A549 (cell line): ENCODE measurements at regions not wholly inside any gene's neighbourhood (a gene's known extent, or its start where the extent isn't known, plus 50 kb on each side); places are given as distances from the start of the nearest gene placed in this dataset.

ENCODE experiments used
- ATAC-seq, 2 experiments: fragments of 200-7000 bp in 1 of 2; fragments of >200 bp in 1 of 2; cut with Nextera tagmentation in 1 of 2; cut with Tn5 transposase in 1 of 2; 3 replicates each; pipeline versions ENCODE4 v1.8.0 to v1.9.1; 2018 to 2020; ENCODE audit warnings: mild to moderate bottlenecking in 1 of 2, moderate library complexity in 1 of 2
- CTCF ChIA-PET: fragments of 300-600 bp; sonication (Branson Sonifier 250); formaldehyde crosslinking; extraction: SDS; loops from one replicate; lab custom pipeline; 2021; ENCODE audit warnings: antibody characterized with exemption, inconsistent platforms; lab: Yijun Ruan, JAX
- POLR2A ChIA-PET: fragments of 350-600 bp; formaldehyde crosslinking; extraction: SDS; loops from one replicate; lab custom pipeline; 2021; ENCODE audit warnings: antibody characterized with exemption, inconsistent platforms; lab: Yijun Ruan, JAX
- DNase-seq, 2 experiments: peaks; one replicate each; pipeline versions ENCODE4 v3.0.0 to v3.0.0-alpha.2; 2011 to 2016; ENCODE audit warnings: low read depth in 1 of 2, low spot score in 1 of 2
- FAIRE-seq: peaks from 2 replicates; lab custom pipeline; 2011; peaks lifted over from hg19 to GRCh38; lab: Jason Lieb, UNC
- H3K27ac ChIP-seq, 2 experiments: fragments of >200 bp; sonication (Bioruptor Twin); formaldehyde crosslinking; 3 replicates each; pipeline ENCODE4 v1.5.1; 2016 to 2017
- H3K4me1 ChIP-seq: fragments of >200 bp; sonication (Bioruptor Twin); formaldehyde crosslinking; 3 replicates; pipeline ENCODE4 v1.6.1; 2016
- H3K4me2 ChIP-seq: fragments of >200 bp; sonication (Bioruptor Twin); formaldehyde crosslinking; 3 replicates; pipeline ENCODE4 v1.6.1; 2016
- H3K4me3 ChIP-seq: fragments of >200 bp; sonication (Bioruptor Twin); formaldehyde crosslinking; 3 replicates; pipeline ENCODE4 v1.5.1; 2016
- H3K9me3 ChIP-seq: fragments of >200 bp; sonication (Bioruptor Twin); formaldehyde crosslinking; 3 replicates; pipeline ENCODE4 v1.6.1; 2016
- CBX2 ChIP-seq: fragments of 200-600 bp; sonication (generic); IDR thresholded peaks from 2 replicates; pipeline ENCODE4 v1.6.1; 2016; ENCODE audit warnings: low read depth, mild to moderate bottlenecking, borderline replicate concordance
- CEBPB ChIP-seq, 2 experiments: fragments of >200 bp in 1 of 2; sonication (Bioruptor Twin) in 1 of 2; formaldehyde crosslinking in 1 of 2; IDR thresholded peaks; 2 replicates each; pipeline ENCODE4 v1.6.1; 2012 to 2016
- E2F6 ChIP-seq: IDR thresholded peaks from 2 replicates; pipeline ENCODE4 v1.6.1; 2012; ENCODE audit warnings: low read depth, borderline replicate concordance
- EHMT2 ChIP-seq: fragments of 200-600 bp; sonication (generic); IDR thresholded peaks from 2 replicates; pipeline ENCODE4 v1.6.1; 2016; ENCODE audit warnings: antibody characterized with exemption, low read depth, mild to moderate bottlenecking, moderate library complexity
- MAFK ChIP-seq: fragments of 450-650 bp; IDR thresholded peaks from 2 replicates; pipeline ENCODE4 v1.6.1; 2014; ENCODE audit not compliant: partially characterized antibody
- MYC ChIP-seq: IDR thresholded peaks from 2 replicates; pipeline ENCODE4 v1.6.1; 2012; ENCODE audit warnings: mild to moderate bottlenecking, inconsistent platforms, low read length, improper control_type of control experiment, borderline replicate concordance
- PBX3 ChIP-seq: IDR thresholded peaks from 2 replicates; pipeline ENCODE4 v1.6.1; 2012
- POLR2AphosphoS2 ChIP-seq: conservative IDR thresholded peaks from 2 replicates; pipeline ENCODE4 v1.6.1; 2012; ENCODE audit warnings: low read length, improper control_type of control experiment, inconsistent platforms
- RAD21 ChIP-seq, 2 experiments: fragments of >200 bp in 1 of 2; sonication (Bioruptor Twin) in 1 of 2; formaldehyde crosslinking in 1 of 2; IDR thresholded peaks in 1 of 2; conservative IDR thresholded peaks in 1 of 2; 2 replicates in 1 of 2; 3 replicates in 1 of 2; pipeline ENCODE4 v1.6.1; 2012 to 2018; ENCODE audit warnings: inconsistent platforms in 1 of 2
- RFX5 ChIP-seq: fragments of 450-650 bp; IDR thresholded peaks from 2 replicates; pipeline ENCODE4 v1.7.1; 2014; ENCODE audit warnings: antibody characterized with exemption, mild to moderate bottlenecking, moderate library complexity
- RNF2 ChIP-seq: fragments of 200-600 bp; sonication (generic); IDR thresholded peaks from 2 replicates; pipeline ENCODE4 v1.6.1; 2016; ENCODE audit warnings: low read depth, mild to moderate bottlenecking, antibody characterized with exemption, moderate library complexity, borderline replicate concordance
- ZSCAN20 ChIP-seq: fragments of 250-450 bp; sonication (Bioruptor Pico); IDR thresholded peaks from 2 replicates; pipeline ENCODE4 v1.8.0; 2022; ENCODE audit warnings: mild to moderate bottlenecking, moderate library complexity
- WGBS: methylation state at CpG from one replicate; pipeline ENCODE4 v1.1.6; 2017; ENCODE audit errors: missing lambda C conversion rate; 5-methylcytosine and 5-hydroxymethylcytosine counted together
- TF ChIP-seq, protein P1 (sequence below): fragments of >200 bp; sonication (Bioruptor Twin); formaldehyde crosslinking; IDR thresholded peaks from 3 replicates; pipeline ENCODE4 v1.5.1; 2016

GRCh38 chr10:24027107-24027506 is 181.8 kb upstream of the KIAA1217 start:
- no peak for FAIRE-seq

DNA sequence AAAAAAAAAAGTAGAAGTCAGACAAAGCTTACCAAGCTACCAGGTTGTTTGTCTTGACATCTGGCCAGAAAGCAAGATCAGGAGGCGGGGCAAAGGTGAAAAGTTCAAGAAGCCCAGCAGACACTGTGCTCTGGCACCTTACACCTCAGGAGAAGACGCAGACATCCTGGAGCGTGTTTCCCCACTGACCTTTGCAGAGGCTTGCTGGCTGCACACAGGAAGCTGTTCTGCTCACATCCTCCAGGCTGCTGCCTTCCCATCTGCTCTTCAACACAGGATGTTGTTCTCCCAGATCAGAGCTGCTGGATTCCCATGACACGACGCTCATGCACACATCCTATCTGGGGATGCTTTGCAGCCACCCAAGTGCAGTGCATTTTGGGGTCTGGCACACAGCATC is 174.4 kb upstream of the KIAA1217 start:
- H3K4me2 ChIP-seq, result no peak overlapping the region
- no peak overlapping the region for H3K27ac ChIP-seq
- FAIRE-seq (no peak), DNase-seq (peak in 1 of 2 experiments; percentile 3), ATAC-seq (no peak)
- 4% methylated on average over 5 of the region's 5 CpGs for WGBS
- TF ChIP-seq E2F6 (no peak), POLR2AphosphoS2 (no peak), ZSCAN20 (no peak)
- H3K4me1 ChIP-seq, result no peaks in the 10 kb centered on the region
- H3K9me3 ChIP-seq, result no peaks in the 10 kb centered on the region
- H3K4me3 ChIP-seq, result no peak overlapping the region
- ChIA-PET CTCF (interaction anchor here (0.6 to 1.4 kb wide), 3 partner anchors 20 to 152 kb away, joined by 3 to 5 read pairs (median 4); no protein-coding TSS in a partner anchor), POLR2A (no interaction called here)

More at GRCh38 chr10:24027107-24027506, 181.8 kb upstream of the KIAA1217 start:
- 6% methylated on average over 1 of the region's 1 CpG for WGBS
- Histone ChIP-seq H3K9me3 (no peaks in the 10 kb centered on the region), H3K27ac (no peak overlapping the region), H3K4me3 (no peak overlapping the region), H3K4me1 (no peaks in the 10 kb centered on the region), H3K4me2 (no peak overlapping the region)
- DNase-seq (no peak), ATAC-seq (no peak)
- TF ChIP-seq RAD21 (conservative IDR thresholded peaks at IDR 0.05 in 1 of 2, IDR thresholded peaks at IDR 0.05 in 1 of 2), result no peak
- no peak for TF ChIP-seq MYC
- TF ChIP-seq, protein P1, sequence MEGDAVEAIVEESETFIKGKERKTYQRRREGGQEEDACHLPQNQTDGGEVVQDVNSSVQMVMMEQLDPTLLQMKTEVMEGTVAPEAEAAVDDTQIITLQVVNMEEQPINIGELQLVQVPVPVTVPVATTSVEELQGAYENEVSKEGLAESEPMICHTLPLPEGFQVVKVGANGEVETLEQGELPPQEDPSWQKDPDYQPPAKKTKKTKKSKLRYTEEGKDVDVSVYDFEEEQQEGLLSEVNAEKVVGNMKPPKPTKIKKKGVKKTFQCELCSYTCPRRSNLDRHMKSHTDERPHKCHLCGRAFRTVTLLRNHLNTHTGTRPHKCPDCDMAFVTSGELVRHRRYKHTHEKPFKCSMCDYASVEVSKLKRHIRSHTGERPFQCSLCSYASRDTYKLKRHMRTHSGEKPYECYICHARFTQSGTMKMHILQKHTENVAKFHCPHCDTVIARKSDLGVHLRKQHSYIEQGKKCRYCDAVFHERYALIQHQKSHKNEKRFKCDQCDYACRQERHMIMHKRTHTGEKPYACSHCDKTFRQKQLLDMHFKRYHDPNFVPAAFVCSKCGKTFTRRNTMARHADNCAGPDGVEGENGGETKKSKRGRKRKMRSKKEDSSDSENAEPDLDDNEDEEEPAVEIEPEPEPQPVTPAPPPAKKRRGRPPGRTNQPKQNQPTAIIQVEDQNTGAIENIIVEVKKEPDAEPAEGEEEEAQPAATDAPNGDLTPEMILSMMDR, result no peak
- no peak for TF ChIP-seq RFX5
- no peak for TF ChIP-seq CBX2
- no peak for TF ChIP-seq RNF2
- TF ChIP-seq CEBPB (IDR thresholded peaks at IDR 0.05), result peak; percentile 66 to 79; a peak in 3 of 4 replicates
- ChIA-PET POLR2A (no interaction called here), CTCF (no interaction called here)

DNA sequence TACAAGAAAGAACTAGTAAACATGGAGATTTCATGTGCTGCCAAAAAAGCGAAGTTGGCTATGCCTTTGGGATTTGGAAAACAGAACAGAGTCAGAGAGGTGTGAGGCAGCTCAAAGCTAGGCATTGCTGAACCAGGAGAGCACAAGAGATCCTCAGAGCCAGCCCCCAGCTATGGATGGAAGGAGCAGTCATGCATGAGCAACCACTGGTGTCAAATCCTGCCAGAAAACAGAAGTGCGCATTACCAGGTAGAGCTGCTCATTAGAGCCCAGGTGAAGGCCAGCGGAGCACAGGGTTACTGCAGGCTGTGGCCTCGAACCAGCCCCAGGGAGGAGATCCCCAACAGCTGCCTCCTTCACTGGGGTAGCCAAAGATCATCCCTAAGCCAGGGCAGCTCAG is 173.2 kb upstream of the KIAA1217 start:
- H3K27ac ChIP-seq, result no peak overlapping the region
- ATAC-seq (no peak), FAIRE-seq (no peak), DNase-seq (no peak)
- no peak for TF ChIP-seq MYC
- TF ChIP-seq PBX3, result no peak
- no peak for TF ChIP-seq MAFK
- no peak overlapping the region for H3K4me2 ChIP-seq
- H3K4me3 ChIP-seq, result no peak overlapping the region
- H3K4me1 ChIP-seq, result no peaks in the 10 kb centered on the region
- H3K9me3 ChIP-seq, result no peaks in the 10 kb centered on the region
- ChIA-PET CTCF (interaction anchor here (1.4 kb wide), 1 partner anchor 41 kb away, joined by 4 read pairs; no protein-coding TSS in a partner anchor), POLR2A (no interaction called here)
- 17% methylated on average over 3 of the region's 4 CpGs for WGBS

- H3K4me3 ChIP-seq, result no peak overlapping the region
- CTCF ChIA-PET, result no interaction called here
- no peaks in the 10 kb centered on the region for H3K9me3 ChIP-seq
- 23% methylated on average over 5 of the region's 5 CpGs for WGBS
- H3K4me1 ChIP-seq, result no peaks in the 10 kb centered on the region
- no peak for DNase-seq
- no peak for FAIRE-seq
- POLR2A ChIA-PET, result no interaction called here
- no peak for ATAC-seq
- no peak overlapping the region for H3K4me2 ChIP-seq
- no peak for TF ChIP-seq MAFK
- TF ChIP-seq EHMT2, result no peak
- TF ChIP-seq, all 56 proteins: peak for 0
- H3K27ac ChIP-seq, result no peak overlapping the region
Measured at GRCh38 chr10:24039315-24039714, 169.6 kb upstream of the KIAA1217 start.
